D721Med (cell line): ENCODE measurements at regions not wholly inside any gene's neighbourhood (a gene's known extent, or its start where the extent isn't known, plus 50 kb on each side); places are given as distances from the start of the nearest gene placed in this dataset.

Experiments used
- DNase-seq: peaks from one replicate; pipeline ENCODE4 v3.0.0; 2011; ENCODE audit warnings: low spot score; ENCODE audit not compliant: insufficient read length
- FAIRE-seq: peaks from 2 replicates; lab custom pipeline; 2011; peaks lifted over from hg19 to GRCh38; lab: Jason Lieb, UNC
- CTCF ChIP-seq: IDR thresholded peaks from 2 replicates; pipeline ENCODE4 v1.5.1; 2012; ENCODE audit warnings: mild to moderate bottlenecking, control low read depth; ENCODE audit not compliant: insufficient read depth; ENCODE audit errors: missing control alignments

GRCh38 chr3:27575499-27575898 is 91.3 kb upstream of the SLC4A7 start:
- TF ChIP-seq CTCF = no peak
- no peak for DNase-seq
- no peak for FAIRE-seq

GRCh38 chr3:27574438-27574795 is 90.2 kb upstream of the SLC4A7 start:
- DNase-seq (no peak), FAIRE-seq (no peak)
- TF ChIP-seq CTCF = no peak

- FAIRE-seq (no peak), DNase-seq (no peak)
Measured at GRCh38 chr3:27573780-27574437, 89.7 kb upstream of the SLC4A7 start.

GRCh38 chr3:27573138-27573537 is 89.0 kb upstream of the SLC4A7 start:
- FAIRE-seq (no peak), DNase-seq (no peak)
- TF ChIP-seq CTCF = no peak

More at GRCh38 chr3:27573780-27574437, 89.7 kb upstream of the SLC4A7 start:
- no peak for TF ChIP-seq CTCF

- TF ChIP-seq CTCF = no peak
- FAIRE-seq = no peak
- no peak for DNase-seq
Measured at GRCh38 chr3:27571345-27571744, 87.2 kb upstream of the SLC4A7 start.

- no peak for DNase-seq
- no peak for TF ChIP-seq CTCF
- no peak for FAIRE-seq
Measured at GRCh38 chr3:27570421-27571106, 86.4 kb upstream of the SLC4A7 start.

GRCh38 chr3:27568393-27568792 is 84.2 kb upstream of the SLC4A7 start:
- FAIRE-seq = no peak
- TF ChIP-seq CTCF = no peak
- DNase-seq = no peak
